Small intestine (tissue), 7 donors: ENCODE measurements at regions not wholly inside any gene's neighbourhood (a gene's known extent, or its start where the extent isn't known, plus 50 kb on each side); places are given as distances from the start of the nearest gene placed in this dataset.

Experiments
- DNase-seq, 2 donors: peaks; one replicate each; pipeline versions ENCODE4 v3.0.0 to v3.0.0-alpha.2; 2013
- FAIRE-seq: peaks from 2 replicates; lab custom pipeline; 2012; peaks lifted over from hg19 to GRCh38; lab: Jason Lieb, UNC
- H3K27ac ChIP-seq, 3 donors: one replicate each; pipeline ENCODE4 v1.5.1; 2013; ENCODE audit warnings: low read length in 2 of 3, mild to moderate bottlenecking in 2 of 3, control low read depth in 1 of 3, inconsistent platforms in 1 of 3, low read depth in 1 of 3, moderate library complexity in 1 of 3
- H3K27me3 ChIP-seq, 3 donors: one replicate each; pipeline ENCODE4 v1.6.1; 2013; ENCODE audit warnings: low read length in 3 of 3, inconsistent platforms in 1 of 3; ENCODE audit not compliant: control insufficient read depth in 3 of 3, insufficient read depth in 3 of 3
- H3K36me3 ChIP-seq, 3 donors: one replicate each; pipeline ENCODE4 v1.6.1; 2013; ENCODE audit warnings: low read length in 3 of 3, inconsistent platforms in 1 of 3, low read depth in 1 of 3, mild to moderate bottlenecking in 1 of 3, moderate library complexity in 1 of 3; ENCODE audit not compliant: control insufficient read depth in 3 of 3, insufficient read depth in 2 of 3
- H3K4me1 ChIP-seq, 3 donors: one replicate each; pipeline ENCODE4 v1.6.1; 2013; ENCODE audit warnings: low read length in 2 of 3, inconsistent platforms in 1 of 3, low read depth in 1 of 3, mild to moderate bottlenecking in 1 of 3, moderate library complexity in 1 of 3; ENCODE audit not compliant: control insufficient read depth in 3 of 3, insufficient read depth in 2 of 3
- H3K4me3 ChIP-seq, 3 donors: one replicate each; pipeline ENCODE4 v1.5.1; 2013; ENCODE audit warnings: low read length in 3 of 3, control low read depth in 1 of 3, inconsistent platforms in 1 of 3, low read depth in 1 of 3, mild to moderate bottlenecking in 1 of 3, moderate library complexity in 1 of 3
- H3K9me3 ChIP-seq, 2 donors: one replicate each; pipeline ENCODE4 v1.6.1; 2013; ENCODE audit warnings: low read depth in 1 of 2, low read length in 1 of 2; ENCODE audit not compliant: control insufficient read depth in 2 of 2, insufficient read depth in 1 of 2
- WGBS, 3 donors: extraction: QIAGEN DNeasy Blood & Tissue Kit; methylation state at CpG; one replicate each; pipeline ENCODE4 v1.1.7; 2013; 5-methylcytosine and 5-hydroxymethylcytosine counted together
- donor health status: healthy with polysubstance abuse.
- donor health status: control.
- donor health status: control.
- donor health status: Bipolar disorder and iron deficiency.
- donor health status: healthy.

DNA sequence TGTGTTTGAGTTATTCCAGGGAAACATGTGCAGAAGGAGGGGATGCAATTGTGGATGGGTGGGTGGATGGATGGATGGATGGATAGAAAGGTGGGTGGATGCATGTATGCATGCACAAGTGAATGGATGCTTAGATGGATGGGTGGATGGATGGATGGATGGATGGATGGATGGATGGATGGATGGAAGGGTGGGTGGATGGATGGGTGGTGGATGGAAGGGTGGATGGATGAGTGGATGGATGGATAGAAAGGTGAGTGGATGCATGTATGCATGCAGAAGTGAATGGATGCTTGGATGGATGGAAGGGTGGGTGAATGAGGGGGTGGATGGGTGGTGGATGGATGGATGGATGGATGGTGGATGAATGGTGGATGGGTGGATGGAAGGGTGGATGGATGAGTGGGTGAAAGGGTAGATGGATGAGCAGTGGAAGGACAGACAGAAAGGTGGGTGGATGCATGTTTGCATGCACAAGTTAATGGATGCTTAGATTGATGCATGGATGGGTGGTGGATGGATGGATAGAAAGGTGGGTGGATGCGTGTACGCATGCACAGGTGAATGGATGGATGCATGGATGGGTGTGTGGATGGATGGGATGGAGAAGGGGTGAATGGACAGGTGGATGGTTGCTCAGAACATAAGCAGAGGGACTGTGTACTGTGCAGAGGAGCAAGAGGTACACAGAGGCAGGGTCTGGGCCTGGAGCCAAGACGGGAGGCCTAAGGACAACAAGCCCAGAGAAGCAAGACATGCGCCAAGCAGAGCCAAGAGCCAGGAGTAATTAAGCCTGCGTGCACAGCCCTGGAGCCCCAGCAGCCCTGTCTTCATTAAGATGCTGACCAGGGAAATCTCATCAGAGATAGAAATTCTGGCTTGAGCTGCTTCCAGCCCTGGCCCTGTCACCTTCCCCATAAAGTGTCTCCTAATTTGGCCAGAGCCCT is 84.6 kb upstream of the PPP1R26 start:
- Histone ChIP-seq H3K27me3 (no peaks in the 10 kb centered on the region), H3K9me3 (peaks cover 0 to 29% of the 10 kb centered on the region in 2 donors), H3K36me3 (no peaks in the 10 kb centered on the region), H3K4me3 (no peak overlapping the region), H3K27ac (no peak overlapping the region), H3K4me1 (no peaks in the 10 kb centered on the region)
- FAIRE-seq: no peak
- 80 to 89% (median 83%) methylated on average over 5 of the region's 5 CpGs for WGBS, 3 donors
- DNase-seq: no peak

GRCh38 chr9:135397142-135397541 is 82.4 kb upstream of the PPP1R26 start:
- 91 to 92% (median 91%) methylated on average over 12 of the region's 12 CpGs for WGBS, 3 donors
- Histone ChIP-seq H3K36me3 (no peaks in the 10 kb centered on the region), H3K27me3 (no peaks in the 10 kb centered on the region), H3K4me1 (no peaks in the 10 kb centered on the region), H3K9me3 (peaks cover 0 to 29% of the 10 kb centered on the region in 2 donors), H3K27ac (no peak overlapping the region), H3K4me3 (no peak overlapping the region)
- DNase-seq (no peak), FAIRE-seq (no peak)

DNA sequence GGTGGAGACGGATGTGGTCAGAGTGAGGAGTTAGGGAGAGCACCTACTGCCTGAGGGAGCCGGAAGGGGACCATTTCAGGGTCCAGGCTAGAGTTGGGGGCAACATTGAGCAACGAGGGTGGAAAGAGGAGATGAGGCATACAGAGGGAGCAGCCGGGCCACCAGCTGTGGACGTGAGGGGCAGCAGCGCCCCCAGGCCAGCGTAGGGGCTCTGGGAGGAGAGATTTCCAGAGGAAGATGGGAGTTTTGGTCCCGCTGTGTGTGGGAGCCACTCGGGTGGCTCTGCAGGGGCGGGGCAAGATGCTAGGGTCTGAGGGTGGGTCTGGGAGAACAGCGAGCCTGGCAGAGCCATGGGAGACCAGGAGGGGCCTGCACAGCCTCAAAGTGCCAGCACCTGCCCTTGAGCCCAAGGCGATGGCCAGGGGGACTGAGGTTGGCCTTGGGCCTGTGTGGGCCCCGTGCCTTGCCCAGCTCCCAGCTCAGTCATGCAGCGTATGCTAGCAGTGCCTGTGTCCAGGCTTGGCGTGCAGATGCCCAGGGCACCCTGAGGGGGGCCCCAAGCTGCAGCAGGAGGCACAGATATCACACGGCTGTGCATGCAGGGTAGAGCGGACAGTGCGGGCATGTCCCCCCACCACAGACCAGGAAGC is 80.5 kb upstream of the PPP1R26 start:
- Histone ChIP-seq H3K27ac (no peak overlapping the region), H3K36me3 (no peaks in the 10 kb centered on the region), H3K4me3 (no peak overlapping the region), H3K4me1 (no peaks in the 10 kb centered on the region), H3K9me3 (peaks cover 0 to 29% of the 10 kb centered on the region in 2 donors), H3K27me3 (no peaks in the 10 kb centered on the region)
- WGBS, 3 donors: 68 to 74% (median 70%) methylated on average over 17 to 18 of the region's 18 CpGs
- DNase-seq (no peak), FAIRE-seq (no peak)

- Histone ChIP-seq H3K4me3 (no peak overlapping the region), H3K36me3 (no peaks in the 10 kb centered on the region), H3K4me1 (no peaks in the 10 kb centered on the region), H3K9me3 (peaks cover 0 to 24% of the 10 kb centered on the region in 2 donors), H3K27ac (no peak overlapping the region), H3K27me3 (no peaks in the 10 kb centered on the region)
- WGBS, 3 donors: 56 to 73% (median 69%) methylated on average over 9 of the region's 9 CpGs
- DNase-seq: no peak
- FAIRE-seq: no peak
These were observed 79.1 kb upstream of the PPP1R26 start for GRCh38 chr9:135400496-135400895.

DNA sequence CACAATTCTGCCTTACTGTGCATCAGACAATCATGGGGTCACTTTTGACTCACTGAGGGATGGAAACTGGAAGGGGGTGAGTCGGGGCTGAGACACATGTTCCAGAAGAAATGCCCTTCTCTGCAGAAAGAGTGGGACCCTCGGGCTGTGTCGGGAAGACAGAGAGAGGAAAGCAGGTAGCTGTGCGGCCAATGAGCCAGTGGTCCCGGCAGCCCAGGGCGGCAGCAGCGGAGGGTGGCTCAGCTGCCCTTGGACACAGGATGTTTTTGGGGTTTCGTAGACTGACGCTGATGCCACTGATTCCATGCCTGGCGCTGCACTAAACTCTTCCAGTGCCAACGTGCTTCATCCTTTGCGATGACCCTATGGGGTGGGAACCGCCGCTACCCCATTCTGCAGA is 78.4 kb upstream of the PPP1R26 start:
- H3K27ac ChIP-seq: no peak overlapping the region
- H3K27me3 ChIP-seq: no peaks in the 10 kb centered on the region
- FAIRE-seq: no peak
- 86 to 89% (median 87%) methylated on average over 14 of the region's 14 CpGs for WGBS, 3 donors
- no peaks in the 10 kb centered on the region for H3K36me3 ChIP-seq
- DNase-seq: no peak
- H3K4me3 ChIP-seq: no peak overlapping the region
- peaks cover 0 to 17% of the 10 kb centered on the region in 2 donors for H3K9me3 ChIP-seq
- H3K4me1 ChIP-seq: no peaks in the 10 kb centered on the region

DNA sequence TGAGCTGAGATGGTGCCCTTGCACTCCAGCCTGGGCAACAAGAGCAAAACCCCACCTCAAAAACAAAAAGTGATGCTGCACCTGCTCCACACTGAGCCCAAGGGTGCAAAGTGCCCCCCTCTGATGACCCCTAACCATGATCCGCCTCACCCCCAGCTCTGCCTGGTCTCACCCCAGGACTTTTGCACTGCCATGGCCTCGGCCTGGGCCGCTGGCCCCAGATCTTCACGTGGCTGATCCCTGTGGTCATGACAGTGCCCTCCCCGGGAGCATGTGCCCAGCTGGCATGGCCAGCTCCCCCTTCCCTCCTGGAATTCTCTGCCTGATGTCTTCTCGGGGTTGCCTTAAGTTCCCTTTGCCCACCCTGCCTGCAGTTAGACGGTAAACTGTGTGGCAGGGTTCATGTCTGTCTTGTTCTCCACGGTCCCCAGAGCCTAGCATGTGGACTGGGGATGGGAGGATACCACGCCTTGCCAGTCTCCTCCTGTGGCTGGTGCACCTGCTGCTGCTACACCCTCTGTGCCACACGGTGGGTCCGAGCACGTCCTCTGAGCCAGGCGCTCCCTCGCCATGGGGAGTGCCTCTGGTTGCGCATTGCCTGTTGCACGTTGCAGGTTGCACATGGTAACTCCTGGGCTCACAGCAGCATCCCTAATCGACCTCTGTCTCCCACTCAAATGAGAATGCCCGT is 77.4 kb upstream of the PPP1R26 start:
- no peak for DNase-seq
- 60 to 77% (median 67%) methylated on average over 18 of the region's 18 CpGs for WGBS, 3 donors
- no peaks in the 10 kb centered on the region for H3K27me3 ChIP-seq
- H3K9me3 ChIP-seq: peaks cover 0 to 7% of the 10 kb centered on the region in 2 donors
- H3K36me3 ChIP-seq: no peaks in the 10 kb centered on the region
- FAIRE-seq: no peak
- no peak overlapping the region for H3K27ac ChIP-seq
- no peaks in the 10 kb centered on the region for H3K4me1 ChIP-seq
- H3K4me3 ChIP-seq: no peak overlapping the region

- DNase-seq: no peak
- WGBS, 3 donors: 71 to 77% (median 77%) methylated on average over 26 to 29 of the region's 29 CpGs
- no peaks in the 10 kb centered on the region for H3K4me1 ChIP-seq
- no peaks in the 10 kb centered on the region for H3K36me3 ChIP-seq
- FAIRE-seq: no peak
- H3K27me3 ChIP-seq: no peaks in the 10 kb centered on the region
- H3K4me3 ChIP-seq: no peak overlapping the region
- no peak overlapping the region for H3K27ac ChIP-seq
- H3K9me3 ChIP-seq: no peaks in the 10 kb centered on the region
These were observed 76.6 kb upstream of the PPP1R26 start for GRCh38 chr9:135402739-135403695.
